WTC11 (cell line): ENCODE measurements at regions not wholly inside any gene's neighbourhood (a gene's known extent, or its start where the extent isn't known, plus 50 kb on each side); places are given as distances from the start of the nearest gene placed in this dataset.

Source experiments
- CBFB ChIP-seq: sonication (generic); formaldehyde crosslinking; IDR thresholded peaks from 2 replicates; pipeline ENCODE4 v1.8.1; 2022; ENCODE audit warnings: mild to moderate bottlenecking, low read depth, missing genetic modification reagents
- GRHL2 ChIP-seq: fragments of 250-450 bp; sonication (Bioruptor Pico); IDR thresholded peaks from 2 replicates; pipeline ENCODE4 v1.8.0; 2022; ENCODE audit warnings: mild to moderate bottlenecking, moderate library complexity; ENCODE audit not compliant: insufficient replicate concordance, severe bottlenecking
- JUN ChIP-seq: sonication (generic); formaldehyde crosslinking; IDR thresholded peaks from 2 replicates; pipeline ENCODE4 v1.8.0; 2023; ENCODE audit warnings: mild to moderate bottlenecking, missing genetic modification reagents
- RORB ChIP-seq: fragments of 250-450 bp; sonication (Bioruptor Pico); IDR thresholded peaks from 2 replicates; pipeline ENCODE4 v1.9.0; 2021; ENCODE audit warnings: mild to moderate bottlenecking
- ZNF121 ChIP-seq: sonication (generic); formaldehyde crosslinking; IDR thresholded peaks from 2 replicates; pipeline ENCODE4 v1.8.0; 2023; ENCODE audit warnings: missing genetic modification reagents
- ZNF416 ChIP-seq: fragments of 250-450 bp; sonication (Bioruptor Pico); IDR thresholded peaks from 2 replicates; pipeline ENCODE4 v1.9.0; 2021; ENCODE audit warnings: mild to moderate bottlenecking, inconsistent platforms
- TF ChIP-seq, protein P1 (sequence below): fragments of 200-600 bp; IDR thresholded peaks from 2 replicates; pipeline ENCODE4 v1.8.0; 2022; ENCODE audit warnings: antibody characterized with exemption
- TF ChIP-seq, protein P2 (sequence below): sonication (generic); formaldehyde crosslinking; IDR thresholded peaks from 2 replicates; pipeline ENCODE4 v1.8.0; 2022; ENCODE audit warnings: mild to moderate bottlenecking, missing genetic modification reagents
- TF ChIP-seq, protein P3 (sequence below): sonication (generic); formaldehyde crosslinking; IDR thresholded peaks from 2 replicates; pipeline ENCODE4 v1.8.1; 2023; ENCODE audit warnings: mild to moderate bottlenecking, missing genetic modification reagents
- TF ChIP-seq, protein P4 (sequence below): sonication (generic); formaldehyde crosslinking; IDR thresholded peaks from 2 replicates; pipeline ENCODE4 v1.8.0; 2022; ENCODE audit warnings: missing genetic modification reagents
- TF ChIP-seq, protein P5 (sequence below): sonication (generic); formaldehyde crosslinking; IDR thresholded peaks from 2 replicates; pipeline ENCODE4 v1.8.1; 2022; ENCODE audit warnings: mild to moderate bottlenecking, missing genetic modification reagents, moderate library complexity, borderline replicate concordance

DNA sequence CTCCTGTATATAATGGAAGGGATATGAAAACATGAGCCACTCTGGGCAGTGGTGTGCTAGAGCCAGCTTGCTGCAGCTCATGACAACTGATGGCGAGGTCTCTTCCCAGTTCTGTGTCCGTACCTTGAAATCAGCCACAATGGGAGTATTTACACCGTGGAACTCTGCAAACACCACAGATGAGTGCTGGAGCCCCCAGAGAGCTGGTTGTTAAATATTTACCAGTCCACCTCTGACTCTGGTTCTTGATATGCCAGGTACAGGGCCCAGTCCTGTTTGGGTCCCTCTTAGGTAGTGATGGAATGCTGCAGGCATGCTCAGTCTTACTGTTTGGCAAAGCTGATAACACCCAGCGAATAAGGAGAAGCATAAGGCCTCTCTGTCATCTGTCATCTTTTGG is 116.1 kb upstream of the GLI2 start:
- TF ChIP-seq, protein P1, sequence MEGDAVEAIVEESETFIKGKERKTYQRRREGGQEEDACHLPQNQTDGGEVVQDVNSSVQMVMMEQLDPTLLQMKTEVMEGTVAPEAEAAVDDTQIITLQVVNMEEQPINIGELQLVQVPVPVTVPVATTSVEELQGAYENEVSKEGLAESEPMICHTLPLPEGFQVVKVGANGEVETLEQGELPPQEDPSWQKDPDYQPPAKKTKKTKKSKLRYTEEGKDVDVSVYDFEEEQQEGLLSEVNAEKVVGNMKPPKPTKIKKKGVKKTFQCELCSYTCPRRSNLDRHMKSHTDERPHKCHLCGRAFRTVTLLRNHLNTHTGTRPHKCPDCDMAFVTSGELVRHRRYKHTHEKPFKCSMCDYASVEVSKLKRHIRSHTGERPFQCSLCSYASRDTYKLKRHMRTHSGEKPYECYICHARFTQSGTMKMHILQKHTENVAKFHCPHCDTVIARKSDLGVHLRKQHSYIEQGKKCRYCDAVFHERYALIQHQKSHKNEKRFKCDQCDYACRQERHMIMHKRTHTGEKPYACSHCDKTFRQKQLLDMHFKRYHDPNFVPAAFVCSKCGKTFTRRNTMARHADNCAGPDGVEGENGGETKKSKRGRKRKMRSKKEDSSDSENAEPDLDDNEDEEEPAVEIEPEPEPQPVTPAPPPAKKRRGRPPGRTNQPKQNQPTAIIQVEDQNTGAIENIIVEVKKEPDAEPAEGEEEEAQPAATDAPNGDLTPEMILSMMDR: no peak
- TF ChIP-seq GRHL2 (CRISPR knock-in tag) (no peak), JUN (CRISPR knock-in tag) (no peak), ZNF416 (CRISPR knock-in tag) (no peak), RORB (CRISPR knock-in tag) (no peak), ZNF121 (CRISPR knock-in tag) (no peak), CBFB (CRISPR knock-in tag) (no peak)
- TF ChIP-seq, protein P2, sequence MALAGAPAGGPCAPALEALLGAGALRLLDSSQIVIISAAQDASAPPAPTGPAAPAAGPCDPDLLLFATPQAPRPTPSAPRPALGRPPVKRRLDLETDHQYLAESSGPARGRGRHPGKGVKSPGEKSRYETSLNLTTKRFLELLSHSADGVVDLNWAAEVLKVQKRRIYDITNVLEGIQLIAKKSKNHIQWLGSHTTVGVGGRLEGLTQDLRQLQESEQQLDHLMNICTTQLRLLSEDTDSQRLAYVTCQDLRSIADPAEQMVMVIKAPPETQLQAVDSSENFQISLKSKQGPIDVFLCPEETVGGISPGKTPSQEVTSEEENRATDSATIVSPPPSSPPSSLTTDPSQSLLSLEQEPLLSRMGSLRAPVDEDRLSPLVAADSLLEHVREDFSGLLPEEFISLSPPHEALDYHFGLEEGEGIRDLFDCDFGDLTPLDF (CRISPR knock-in tag): no peak
- TF ChIP-seq, protein P3, sequence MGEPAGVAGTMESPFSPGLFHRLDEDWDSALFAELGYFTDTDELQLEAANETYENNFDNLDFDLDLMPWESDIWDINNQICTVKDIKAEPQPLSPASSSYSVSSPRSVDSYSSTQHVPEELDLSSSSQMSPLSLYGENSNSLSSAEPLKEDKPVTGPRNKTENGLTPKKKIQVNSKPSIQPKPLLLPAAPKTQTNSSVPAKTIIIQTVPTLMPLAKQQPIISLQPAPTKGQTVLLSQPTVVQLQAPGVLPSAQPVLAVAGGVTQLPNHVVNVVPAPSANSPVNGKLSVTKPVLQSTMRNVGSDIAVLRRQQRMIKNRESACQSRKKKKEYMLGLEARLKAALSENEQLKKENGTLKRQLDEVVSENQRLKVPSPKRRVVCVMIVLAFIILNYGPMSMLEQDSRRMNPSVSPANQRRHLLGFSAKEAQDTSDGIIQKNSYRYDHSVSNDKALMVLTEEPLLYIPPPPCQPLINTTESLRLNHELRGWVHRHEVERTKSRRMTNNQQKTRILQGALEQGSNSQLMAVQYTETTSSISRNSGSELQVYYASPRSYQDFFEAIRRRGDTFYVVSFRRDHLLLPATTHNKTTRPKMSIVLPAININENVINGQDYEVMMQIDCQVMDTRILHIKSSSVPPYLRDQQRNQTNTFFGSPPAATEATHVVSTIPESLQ (CRISPR knock-in tag): no peak
- TF ChIP-seq, protein P4, sequence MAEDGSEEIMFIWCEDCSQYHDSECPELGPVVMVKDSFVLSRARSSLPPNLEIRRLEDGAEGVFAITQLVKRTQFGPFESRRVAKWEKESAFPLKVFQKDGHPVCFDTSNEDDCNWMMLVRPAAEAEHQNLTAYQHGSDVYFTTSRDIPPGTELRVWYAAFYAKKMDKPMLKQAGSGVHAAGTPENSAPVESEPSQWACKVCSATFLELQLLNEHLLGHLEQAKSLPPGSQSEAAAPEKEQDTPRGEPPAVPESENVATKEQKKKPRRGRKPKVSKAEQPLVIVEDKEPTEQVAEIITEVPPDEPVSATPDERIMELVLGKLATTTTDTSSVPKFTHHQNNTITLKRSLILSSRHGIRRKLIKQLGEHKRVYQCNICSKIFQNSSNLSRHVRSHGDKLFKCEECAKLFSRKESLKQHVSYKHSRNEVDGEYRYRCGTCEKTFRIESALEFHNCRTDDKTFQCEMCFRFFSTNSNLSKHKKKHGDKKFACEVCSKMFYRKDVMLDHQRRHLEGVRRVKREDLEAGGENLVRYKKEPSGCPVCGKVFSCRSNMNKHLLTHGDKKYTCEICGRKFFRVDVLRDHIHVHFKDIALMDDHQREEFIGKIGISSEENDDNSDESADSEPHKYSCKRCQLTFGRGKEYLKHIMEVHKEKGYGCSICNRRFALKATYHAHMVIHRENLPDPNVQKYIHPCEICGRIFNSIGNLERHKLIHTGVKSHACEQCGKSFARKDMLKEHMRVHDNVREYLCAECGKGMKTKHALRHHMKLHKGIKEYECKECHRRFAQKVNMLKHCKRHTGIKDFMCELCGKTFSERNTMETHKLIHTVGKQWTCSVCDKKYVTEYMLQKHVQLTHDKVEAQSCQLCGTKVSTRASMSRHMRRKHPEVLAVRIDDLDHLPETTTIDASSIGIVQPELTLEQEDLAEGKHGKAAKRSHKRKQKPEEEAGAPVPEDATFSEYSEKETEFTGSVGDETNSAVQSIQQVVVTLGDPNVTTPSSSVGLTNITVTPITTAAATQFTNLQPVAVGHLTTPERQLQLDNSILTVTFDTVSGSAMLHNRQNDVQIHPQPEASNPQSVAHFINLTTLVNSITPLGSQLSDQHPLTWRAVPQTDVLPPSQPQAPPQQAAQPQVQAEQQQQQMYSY: no peak
- TF ChIP-seq, protein P5, sequence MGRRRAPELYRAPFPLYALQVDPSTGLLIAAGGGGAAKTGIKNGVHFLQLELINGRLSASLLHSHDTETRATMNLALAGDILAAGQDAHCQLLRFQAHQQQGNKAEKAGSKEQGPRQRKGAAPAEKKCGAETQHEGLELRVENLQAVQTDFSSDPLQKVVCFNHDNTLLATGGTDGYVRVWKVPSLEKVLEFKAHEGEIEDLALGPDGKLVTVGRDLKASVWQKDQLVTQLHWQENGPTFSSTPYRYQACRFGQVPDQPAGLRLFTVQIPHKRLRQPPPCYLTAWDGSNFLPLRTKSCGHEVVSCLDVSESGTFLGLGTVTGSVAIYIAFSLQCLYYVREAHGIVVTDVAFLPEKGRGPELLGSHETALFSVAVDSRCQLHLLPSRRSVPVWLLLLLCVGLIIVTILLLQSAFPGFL (CRISPR knock-in tag): no peak
